NCI-H82 treated with DMSO at 0.1 percent for 48 hours (cell line): ENCODE measurements at regions not wholly inside any gene's neighbourhood (a gene's known extent, or its start where the extent isn't known, plus 50 kb on each side); places are given as distances from the start of the nearest gene placed in this dataset.

ENCODE experiments used
- DNase-seq: peaks from one replicate; lab custom pipeline; 2025; ENCODE audit not compliant: unreplicated experiment; lab: John Stamatoyannopoulos, UW

DNA sequence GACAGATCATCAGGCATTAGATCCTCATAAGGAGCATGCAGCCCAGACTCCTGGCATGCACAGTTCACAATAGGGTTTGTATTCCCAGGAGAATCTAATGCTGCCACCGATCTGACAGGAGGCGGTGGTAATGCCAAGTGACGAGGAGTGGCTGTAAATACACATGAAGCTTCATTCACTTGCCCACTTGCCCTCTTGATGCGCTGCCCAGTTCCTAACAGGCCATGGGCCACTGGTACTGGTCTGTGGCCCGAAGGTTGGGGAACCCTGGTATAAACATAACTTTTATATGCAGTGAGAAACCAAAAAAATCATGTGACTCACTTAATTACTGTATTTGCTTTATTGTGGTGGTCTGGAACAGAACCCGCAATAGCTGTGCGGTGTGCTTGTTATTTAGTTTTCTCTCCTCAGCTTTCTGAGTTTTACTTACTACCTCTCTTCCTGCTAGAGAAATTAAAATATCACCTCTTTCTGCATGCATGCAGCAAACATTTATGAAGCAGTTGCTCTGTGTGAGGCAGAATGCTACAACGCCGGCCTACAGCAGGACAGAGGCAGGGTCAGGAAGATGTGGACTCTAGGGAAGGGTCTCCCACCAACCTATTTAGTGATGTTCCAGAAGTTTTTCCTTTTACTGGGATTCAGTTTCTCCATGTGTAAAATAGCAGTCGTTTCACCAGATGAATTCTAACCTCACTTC, 151.3 kb downstream of the MAF start:
- no peak for DNase-seq

DNA sequence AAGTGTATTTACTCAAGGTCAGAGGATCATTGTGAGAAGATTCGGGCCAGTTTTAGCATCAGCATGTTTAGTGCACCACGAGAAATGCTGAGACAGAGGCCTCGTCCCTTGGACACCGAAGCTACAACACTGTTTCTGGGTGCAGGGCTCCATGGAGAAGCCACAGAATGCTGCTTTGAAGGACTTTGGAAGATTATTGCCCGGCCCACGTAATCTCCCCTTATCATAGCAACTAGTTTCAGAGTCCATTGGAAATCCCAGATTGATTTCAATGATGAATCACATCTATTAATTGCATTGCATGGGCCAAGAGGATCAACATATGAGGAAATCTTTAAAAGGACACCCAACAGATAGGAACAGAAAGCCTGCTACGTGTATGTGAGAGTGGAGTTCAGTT, 156.0 kb downstream of the MAF start:
- DNase-seq = no peak

DNA sequence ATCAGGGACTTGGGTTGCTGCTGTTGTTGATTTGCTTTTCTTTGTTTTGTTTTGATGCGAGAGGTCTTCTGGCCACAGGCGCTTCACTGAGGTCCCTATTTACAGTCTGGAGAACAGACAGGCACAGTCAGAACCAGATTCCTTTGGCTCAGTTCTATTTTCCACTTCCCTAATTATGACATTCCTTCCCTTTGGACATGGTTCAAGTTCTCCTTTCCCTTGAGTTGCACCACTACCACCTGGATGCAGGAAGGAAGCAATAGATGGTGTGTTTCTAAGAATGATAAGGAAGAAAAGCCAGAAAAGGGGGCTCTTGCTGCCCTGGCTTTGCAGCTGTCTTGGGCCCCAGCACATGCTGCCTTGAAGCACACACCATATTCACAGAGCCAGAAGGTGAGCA, 160.6 kb downstream of the MAF start:
- DNase-seq = no peak

DNA sequence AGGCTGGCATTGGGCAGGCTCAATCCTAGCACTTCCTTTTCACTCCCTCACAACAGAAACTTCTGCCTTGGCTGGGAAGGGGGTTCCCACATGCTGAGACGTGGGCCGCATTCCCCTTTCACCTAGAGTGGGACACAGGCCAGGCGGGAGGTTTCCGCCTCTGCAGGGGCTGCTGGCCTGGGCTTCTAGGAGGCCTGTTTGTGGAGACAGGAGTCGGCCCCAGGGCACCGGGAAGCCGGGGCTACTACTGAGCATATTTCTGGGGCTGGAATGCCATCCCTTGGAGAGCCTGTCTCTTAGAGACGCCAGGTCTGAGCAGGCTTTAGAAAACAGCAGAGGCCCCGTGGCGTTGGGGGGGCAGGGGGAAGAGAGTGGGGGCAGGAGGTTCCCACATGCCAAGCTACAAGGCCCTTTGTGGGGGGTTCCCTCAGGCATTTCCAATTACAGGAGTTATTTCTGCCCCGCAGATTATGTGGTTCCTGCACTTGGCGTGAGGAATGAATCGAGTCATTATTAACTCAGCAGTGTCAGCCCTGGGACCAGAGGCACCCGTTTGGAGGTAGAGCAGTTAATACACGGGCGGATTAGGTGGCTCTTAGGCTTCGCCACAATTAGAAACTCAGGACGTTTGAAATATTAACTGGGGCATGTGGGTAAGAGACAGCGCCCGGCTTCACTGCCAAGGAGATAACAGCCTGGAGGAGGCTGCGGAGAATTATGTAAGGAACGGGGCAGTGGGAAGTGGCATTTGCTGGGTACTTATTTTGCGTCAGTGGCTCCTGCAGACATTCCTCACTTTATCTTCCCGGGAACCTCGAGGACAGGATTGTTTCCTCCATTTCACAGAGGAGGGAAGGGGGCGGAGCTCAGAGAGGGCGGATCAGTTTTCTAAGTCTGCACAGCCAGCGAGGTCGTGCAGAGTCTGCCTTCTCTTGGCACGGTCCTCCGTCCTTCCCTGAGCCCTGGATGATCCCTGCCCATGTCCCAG, 162.5 kb downstream of the MAF start:
- no peak for DNase-seq

DNA sequence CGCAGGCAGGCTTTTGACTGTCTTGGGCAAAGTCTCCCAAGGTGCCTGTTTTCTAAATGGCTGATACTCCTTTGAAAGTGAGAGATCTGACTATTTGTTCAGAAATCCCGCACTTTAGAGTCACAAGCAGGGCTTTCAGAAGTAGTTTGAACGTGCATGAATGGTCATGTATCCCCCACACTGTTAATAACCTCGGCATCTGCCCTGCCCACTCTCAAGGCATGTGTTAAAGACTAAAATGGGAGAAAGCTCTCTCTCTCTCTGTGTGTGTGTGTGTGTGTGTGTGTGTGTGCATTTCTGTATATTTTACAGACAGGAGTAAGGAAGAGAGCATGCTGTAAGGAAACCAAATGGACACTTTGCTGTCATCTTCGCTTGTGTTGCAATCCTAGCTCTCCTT, 163.7 kb downstream of the MAF start:
- no peak for DNase-seq

DNA sequence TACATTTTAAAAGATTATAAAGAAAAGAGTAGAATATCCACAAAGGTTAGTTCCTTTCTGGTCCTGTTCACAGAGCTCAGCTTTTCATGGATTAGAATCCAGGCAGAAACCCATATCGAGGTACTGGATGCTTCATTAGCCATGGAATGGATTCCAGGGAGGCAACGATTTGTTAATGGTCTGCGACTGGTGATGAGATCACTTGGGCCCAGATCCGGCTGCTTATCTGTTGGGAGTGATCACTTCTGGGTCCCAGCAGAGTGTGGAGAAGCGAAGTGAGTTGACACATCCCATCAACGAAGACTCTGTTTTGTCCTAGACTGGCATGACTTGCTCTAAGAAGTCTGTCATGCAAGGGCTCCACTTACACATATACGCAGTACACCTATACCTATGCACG, 165.8 kb downstream of the MAF start:
- DNase-seq = no peak

DNA sequence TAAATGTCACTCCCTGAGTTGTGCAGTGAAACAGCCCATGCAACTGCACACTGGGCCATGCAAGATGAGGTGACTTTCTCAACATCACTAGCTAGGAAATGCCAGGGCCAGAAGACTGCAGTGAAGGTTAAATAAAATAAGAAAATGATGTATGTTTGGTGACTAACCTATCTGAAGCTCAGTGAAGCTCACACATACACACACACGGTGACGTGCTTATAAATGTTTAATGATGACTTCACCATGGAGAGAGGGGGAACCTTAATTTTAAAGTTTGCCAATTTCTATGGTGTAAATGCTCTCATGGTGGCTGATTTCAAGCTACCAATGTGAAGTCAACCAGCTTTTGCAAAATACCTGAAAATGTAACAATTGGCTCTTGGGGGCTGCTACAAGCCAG, 166.4 kb downstream of the MAF start:
- DNase-seq = no peak

DNA sequence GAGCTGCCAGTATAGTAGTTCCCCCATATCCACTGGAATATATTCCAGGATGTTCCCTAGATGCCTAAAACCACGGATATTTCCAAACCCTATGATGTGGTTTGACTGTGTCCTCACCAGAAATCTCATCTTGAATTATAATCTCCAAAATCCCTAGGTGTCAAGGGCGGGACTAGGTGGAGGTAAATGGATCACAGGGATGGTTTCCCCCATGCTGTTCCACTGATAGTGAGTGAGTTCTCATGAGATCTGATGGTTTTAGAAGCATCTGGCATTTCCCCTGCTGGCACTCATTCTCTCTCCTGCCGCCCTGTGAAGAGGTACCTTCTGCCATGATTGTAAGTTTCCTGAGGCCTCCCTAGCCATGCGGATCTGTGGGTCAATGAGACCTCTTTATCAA, 168.6 kb downstream of the MAF start:
- no peak for DNase-seq

DNA sequence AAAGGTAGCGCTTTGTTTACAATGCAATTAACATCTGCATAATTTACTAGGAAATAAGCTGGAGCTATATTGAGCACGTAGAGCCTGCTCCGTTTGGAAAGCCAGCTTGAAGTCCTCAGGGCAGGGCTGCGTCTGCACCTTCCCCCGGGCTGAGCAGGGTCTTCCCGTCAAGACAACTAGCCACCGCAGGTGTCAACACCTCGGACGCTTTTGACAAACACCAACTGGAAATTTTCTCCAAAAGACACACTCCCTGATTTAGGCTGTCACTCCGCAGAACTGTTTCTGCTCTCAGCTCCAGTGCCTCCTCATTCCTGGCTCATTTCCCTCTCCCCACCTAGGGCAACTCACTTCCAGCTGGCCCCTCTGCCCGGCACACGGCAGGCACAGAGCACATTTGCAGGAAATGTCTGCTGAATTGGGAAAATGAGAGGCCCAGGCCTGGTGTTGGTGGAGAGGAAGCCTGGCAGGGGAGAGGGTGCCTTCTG, 170.3 kb downstream of the MAF start:
- DNase-seq = no peak

DNA sequence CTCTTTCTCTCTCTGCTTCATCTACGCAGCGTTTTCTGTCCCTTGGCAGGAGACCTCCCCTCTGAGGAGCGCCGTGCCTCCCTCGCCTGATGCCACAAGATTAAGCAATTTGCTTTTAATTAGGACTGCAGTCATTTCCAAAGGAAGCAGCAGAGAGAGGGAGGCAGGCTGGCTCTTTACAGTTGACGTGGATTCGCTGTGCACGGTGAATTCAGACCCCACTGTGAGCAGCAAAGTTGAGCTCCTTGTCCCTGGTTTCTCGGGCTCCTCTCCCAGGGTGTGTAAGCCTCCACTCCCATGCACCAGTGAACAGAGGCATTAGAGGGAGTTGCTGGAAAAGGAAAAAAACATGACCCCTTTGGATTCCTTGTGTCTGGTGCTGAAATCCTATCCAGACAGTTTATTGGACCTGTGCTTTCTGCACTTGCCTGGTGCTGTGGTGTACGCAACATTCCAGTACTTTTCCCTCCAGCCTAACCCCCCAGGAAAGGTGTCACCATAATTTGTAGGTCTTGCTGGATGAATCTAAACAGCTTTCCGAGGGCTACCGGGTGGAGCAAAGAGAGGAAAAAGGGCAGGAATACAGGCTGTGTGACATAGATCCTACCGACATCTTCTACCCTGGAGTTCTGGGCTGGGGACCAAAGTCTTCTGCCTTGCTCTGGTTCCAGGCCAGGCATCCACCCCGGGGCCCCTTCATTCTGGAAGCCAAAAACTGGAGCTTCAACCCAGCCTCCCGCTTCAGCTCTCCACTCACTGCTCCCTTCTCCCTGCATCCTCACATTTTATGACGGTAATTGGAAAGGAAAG, 171.0 kb downstream of the MAF start:
- DNase-seq = no peak

DNA sequence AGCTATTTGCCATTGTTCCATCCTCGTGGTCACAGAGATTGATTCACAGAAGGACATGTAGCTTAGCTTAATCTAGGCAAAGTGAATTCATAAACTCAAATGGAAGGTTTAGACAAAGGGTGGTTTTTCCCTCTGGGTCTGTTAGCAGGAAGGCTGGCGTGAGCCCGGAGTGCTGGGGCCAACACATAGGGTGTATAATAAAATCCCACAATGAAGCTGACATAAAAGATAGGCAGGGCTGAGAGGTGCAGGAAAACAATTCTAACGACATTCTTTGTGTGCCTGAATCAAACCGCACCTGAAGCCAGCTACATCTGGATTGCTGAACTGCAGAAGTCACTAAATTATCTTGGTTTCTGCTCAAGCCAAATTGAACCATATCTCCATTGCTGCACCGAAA, 173.9 kb downstream of the MAF start:
- no peak for DNase-seq

DNA sequence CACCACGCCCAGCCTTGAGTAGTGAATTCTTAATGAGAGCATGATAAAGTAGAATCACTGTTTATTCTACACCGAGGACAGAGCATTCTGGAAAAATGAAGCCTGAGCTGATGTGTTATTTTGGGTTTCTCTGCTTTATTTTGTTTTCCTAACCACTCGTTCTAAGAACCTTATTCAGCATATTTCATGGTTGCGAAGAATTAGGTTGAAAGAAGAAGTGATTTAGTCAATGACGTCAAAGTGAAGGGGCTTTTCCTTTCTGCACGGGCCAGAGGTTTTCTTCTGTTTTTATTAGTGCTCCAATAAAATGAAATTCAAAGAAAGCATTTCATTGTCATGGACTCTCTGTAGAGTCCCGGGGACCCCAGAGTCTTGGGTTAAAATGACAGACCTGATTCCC, 178.5 kb downstream of the MAF start:
- no peak for DNase-seq

DNA sequence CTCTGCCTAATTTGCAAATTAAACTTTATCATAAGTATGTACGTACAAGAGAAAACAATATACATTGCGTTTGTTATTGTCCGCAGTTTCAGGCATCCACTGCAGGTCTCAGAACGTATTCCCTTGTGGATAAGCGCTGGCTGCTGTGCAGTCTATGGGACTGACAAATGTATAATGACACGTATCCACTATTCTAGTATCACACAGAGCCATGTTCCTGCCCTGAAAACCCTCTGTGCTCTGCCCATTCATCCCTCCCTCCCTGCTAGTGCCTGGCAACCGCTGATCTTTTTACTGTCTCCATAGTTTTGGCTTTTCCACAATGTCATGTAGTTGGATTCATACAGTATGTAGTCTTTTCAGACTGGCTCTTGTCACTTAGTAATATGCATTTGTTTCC, 179.4 kb downstream of the MAF start:
- no peak for DNase-seq

DNA sequence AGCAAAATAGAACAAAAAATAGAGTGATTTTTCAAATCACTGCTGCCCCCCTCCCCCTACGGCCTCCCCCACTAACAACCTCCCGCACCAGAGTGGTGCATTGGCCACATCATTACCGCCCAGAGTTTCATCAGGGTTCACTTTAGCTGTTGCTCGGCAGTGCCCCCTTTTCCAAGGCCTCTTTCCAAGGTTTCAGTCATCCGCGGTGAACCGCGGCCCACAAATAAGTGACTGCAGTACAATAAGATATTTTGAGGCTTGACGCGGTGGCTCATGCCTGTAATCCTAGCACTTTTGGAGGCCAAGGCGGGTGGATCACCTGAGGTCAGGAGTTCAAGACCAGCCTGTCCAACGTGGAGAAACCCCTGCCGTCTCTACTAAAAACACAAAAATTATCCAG, 180.0 kb downstream of the MAF start:
- DNase-seq = no peak

DNA sequence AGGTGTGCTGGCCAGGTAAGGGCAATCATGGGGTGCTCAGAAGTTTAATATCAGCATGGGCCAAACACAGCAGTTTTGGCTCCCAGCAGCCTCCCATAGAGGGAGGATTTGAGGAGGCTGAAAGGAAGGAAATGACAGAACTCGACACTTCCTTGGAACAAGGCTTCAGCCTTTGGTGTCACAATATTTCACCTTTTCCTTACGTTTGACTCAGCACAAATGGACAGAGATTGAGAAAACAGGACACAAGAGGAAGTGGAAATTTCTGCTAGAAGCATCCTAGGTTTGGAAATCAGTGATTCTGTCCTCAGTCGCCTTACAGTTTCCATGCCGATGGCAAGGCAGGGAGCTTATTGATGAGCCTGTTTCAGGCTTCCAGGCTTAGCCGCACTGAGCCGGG, 181.4 kb downstream of the MAF start:
- DNase-seq = no peak

DNA sequence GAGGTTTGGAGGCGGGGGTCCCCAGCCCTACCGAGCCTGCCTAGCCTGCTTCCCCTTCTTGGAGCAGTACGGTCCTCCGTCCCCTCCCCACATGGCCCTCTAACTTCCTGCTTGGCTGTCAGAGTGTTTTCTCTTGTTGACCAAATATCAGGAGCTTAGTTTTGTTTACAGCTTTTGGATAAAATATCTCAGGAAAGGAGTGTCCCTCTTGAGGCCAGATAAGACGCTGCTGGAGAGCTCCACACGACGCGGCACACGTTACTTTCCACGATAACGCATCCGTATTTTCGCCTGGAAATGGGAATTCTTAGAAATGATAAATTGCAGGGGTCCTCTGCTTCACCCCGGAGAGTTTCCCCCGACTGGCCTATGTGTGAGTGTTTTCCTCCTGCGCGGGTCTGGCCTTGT, 182.9 kb downstream of the MAF start:
- DNase-seq = no peak

DNA sequence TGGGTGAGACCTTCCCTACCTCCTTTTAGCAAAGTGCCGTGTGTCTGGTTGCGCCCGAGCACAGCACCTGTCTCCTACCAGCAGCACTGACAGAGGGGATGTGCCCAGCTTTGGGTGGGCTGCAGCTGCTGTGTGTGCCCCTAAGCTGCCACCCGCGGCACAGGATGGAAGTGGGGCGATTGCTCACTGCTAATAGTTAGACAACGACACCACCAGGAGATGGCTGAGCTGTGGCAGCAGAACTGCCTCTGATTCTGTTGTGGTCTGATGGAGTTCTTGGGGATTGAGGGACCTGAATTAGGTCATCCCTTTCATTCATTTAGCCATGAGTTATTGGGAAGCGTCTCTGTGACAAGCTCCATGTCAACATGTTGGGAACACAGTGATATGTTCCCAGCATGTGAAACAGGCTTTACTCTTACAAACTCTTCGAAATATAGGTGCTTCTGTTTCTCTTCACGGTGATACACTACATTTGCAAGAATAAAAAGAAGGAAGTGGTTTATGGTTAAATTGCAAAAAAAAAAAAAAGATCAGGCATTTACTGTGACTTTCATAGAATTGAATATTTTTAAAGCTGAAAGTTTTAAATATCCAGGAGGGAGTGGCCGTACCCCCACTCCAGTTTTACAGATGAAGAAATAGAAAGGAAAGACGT, 184.4 kb downstream of the MAF start:
- no peak for DNase-seq

DNA sequence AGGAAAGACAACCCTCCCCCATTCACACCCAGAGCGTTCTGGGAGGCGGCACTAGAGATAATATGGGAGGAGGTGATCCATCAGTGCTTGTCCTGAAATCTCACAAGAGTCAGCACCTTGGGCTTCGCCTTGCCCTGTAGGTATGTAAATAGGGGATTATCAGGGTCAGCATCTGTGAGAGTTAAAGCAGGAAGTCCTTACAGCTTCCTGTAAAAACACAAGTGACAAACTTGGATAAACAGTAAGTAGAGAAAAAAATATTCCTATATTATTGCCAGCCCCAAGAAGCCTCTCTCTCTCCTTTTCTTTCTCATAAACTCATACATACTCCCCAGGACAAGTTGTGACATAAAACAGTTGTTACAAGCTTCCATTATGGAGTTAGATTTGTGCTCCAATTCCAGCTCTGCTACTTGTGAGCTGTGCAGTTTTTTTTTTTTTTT, 187.7 kb downstream of the MAF start:
- no peak for DNase-seq

DNA sequence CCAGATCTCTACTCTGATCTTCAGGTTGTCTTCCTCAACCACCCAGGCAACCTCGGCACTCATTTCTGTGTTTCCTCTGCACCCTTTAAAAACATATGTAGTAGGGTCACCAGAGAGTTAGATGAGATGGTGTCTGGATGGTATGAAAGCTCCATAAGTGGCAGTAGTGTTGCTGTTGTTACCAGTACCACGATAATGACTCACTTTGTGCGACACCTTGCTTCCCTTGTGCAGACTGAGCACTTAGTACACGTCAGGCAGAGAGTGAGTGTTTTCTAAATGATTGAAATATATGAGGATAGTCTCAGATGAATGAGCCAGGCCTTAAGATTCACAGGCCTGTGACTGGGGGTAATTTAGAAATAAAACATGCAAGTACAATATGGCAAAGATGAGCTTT, 188.7 kb downstream of the MAF start:
- DNase-seq = no peak

DNA sequence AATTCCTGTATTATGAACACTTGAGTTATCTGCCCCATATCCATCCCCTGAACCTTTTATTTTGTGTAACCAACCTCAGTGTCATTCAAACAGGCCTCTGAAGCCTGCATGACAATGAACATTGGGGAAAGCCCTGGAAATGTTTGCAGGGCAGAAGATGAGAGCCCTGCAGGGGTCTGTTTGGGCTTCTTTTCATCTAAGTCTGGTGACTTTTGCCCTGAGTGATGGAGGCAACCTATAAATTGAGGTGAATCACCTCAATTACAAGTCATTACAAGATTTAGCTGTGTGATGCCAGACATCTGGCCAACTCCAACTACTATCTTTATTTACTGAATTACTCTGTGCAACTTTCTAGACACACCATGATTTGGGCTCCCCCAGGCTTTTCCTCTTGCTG, 189.2 kb downstream of the MAF start:
- DNase-seq = no peak

DNA sequence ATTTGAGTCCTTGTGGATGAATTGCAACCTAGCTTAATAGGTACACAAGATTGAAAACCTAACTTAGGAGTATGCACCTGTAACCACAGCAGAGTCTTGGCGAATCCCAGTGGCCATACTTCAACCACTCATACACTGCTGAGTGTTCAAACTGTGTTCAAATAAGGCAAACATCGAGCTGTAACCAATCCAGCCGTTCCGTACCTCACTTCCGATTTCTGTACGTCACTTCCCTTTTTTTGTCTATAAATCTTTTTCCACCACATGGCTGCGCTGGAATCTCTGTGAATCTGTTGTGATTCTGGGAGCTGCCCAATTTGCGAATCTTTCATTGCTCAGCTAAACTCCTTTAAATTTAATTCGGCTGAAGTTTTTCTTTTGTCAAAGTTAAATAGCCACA, 190.6 kb downstream of the MAF start:
- DNase-seq = no peak
